Duodenal mucosa (tissue), 2 donors: ENCODE measurements at regions not wholly inside any gene's neighbourhood (a gene's known extent, or its start where the extent isn't known, plus 50 kb on each side); places are given as distances from the start of the nearest gene placed in this dataset.
"Not testable (repeated sequence)": the region's sequence is repeated elsewhere in the genome, so short reads cannot be mapped to it uniquely, and the experiment has no call there.

Source experiments
- H3K27ac ChIP-seq: one replicate; pipeline ENCODE4 v1.7.0; 2013; ENCODE audit warnings: low read depth, low read length
- H3K27me3 ChIP-seq, 2 donors: one replicate each; pipeline ENCODE4 v1.7.0; 2013; ENCODE audit warnings: low read length in 2 of 2, control low read depth in 1 of 2; ENCODE audit not compliant: insufficient read depth in 2 of 2, control insufficient read depth in 1 of 2
- H3K36me3 ChIP-seq, 2 donors: one replicate each; pipeline ENCODE4 v1.7.0; 2013; ENCODE audit warnings: low read length in 2 of 2, control low read depth in 1 of 2; ENCODE audit not compliant: insufficient read depth in 2 of 2, control insufficient read depth in 1 of 2
- H3K4me1 ChIP-seq, 2 donors: one replicate each; pipeline ENCODE4 v1.7.0; 2013; ENCODE audit warnings: low read length in 2 of 2, control low read depth in 1 of 2; ENCODE audit not compliant: insufficient read depth in 2 of 2, control insufficient read depth in 1 of 2
- H3K4me3 ChIP-seq, 2 donors: one replicate each; pipeline ENCODE4 v1.7.0; 2013; ENCODE audit warnings: low read length in 2 of 2, low read depth in 1 of 2
- H3K9ac ChIP-seq, 2 donors: one replicate each; pipeline ENCODE4 v1.7.0; 2013; ENCODE audit warnings: low read length in 2 of 2, low read depth in 1 of 2
- H3K9me3 ChIP-seq, 2 donors: one replicate each; pipeline ENCODE4 v1.7.0; 2013; ENCODE audit warnings: low read length in 2 of 2, control low read depth in 1 of 2; ENCODE audit not compliant: control insufficient read depth in 1 of 2

GRCh38 chr5:16987776-16988175 is 51.7 kb upstream of the MYO10 start:
- Histone ChIP-seq H3K27ac (no peak overlapping the region), H3K9me3 (no peaks in the 10 kb centered on the region), H3K9ac (no peak overlapping the region), H3K36me3 (no peaks in the 10 kb centered on the region), H3K27me3 (no peaks in the 10 kb centered on the region), H3K4me1 (peaks cover 0 to 5% of the 10 kb centered on the region in 2 donors), H3K4me3 (no peak overlapping the region)

DNA sequence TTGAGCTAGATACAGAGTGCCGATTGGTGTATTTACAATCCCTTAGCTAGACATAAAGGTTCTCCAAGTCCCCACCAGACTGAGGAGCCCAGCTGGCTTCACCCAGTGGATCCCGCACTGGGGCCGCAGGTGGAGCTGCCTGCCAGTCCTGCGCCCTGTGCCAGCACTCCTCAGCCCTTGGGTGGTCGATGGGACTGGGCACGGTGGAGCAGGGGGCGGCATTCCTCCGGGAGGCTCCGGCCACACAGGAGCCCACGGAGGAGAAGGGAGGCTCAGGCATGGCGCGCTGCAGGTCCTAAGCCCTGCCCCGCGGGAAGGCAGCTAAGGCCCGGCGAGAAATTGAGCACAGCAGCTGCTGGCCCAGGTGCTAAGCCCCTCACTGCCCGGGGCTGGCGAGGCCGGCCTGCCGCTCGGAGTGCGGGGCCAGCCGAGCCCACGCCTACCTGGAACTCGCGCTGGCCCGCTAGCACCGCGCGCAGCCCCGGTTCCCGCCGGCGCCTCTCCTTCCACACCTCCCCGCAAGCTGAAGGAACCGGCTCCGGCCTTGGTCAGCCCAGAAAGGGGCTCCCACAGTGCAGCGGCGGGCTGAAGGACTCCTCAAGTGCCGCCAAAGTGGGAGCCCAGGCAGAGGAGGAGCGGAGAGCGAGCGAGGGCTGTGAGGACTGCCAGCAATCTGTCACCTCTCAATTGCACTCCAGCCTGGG is 54.9 kb upstream of the MYO10 start:
- H3K9me3 ChIP-seq, H3K4me1 ChIP-seq, H3K27ac ChIP-seq, H3K4me3 ChIP-seq, H3K27me3 ChIP-seq, H3K9ac ChIP-seq, H3K36me3 ChIP-seq: not testable (repeated sequence)

DNA sequence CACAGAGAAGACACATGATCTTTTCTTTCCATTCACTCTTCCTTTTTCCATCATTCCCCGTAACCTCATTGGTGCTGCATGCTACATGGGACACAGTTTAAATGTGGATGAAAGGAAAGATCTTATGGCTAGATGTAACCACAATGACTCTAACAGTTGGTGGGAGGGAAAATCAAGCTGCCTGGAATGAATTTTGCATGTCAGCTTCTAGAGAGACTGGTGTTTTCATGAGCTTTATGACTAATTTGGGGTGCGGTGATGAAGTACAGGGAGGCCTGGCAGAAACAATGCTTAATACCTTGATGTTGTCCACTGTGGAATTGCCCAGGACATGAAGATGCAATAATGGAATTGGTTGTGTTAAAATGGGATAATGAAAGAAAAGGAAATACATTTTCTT is 55.9 kb upstream of the MYO10 start:
- no peaks in the 10 kb centered on the region for H3K27me3 ChIP-seq
- no peak overlapping the region for H3K9ac ChIP-seq
- H3K4me3 ChIP-seq, result no peak overlapping the region
- H3K4me1 ChIP-seq, result no peaks in the 10 kb centered on the region
- H3K9me3 ChIP-seq, result no peaks in the 10 kb centered on the region
- H3K36me3 ChIP-seq, result no peaks in the 10 kb centered on the region
- no peak overlapping the region for H3K27ac ChIP-seq

GRCh38 chr5:16992444-16992843 is 56.4 kb upstream of the MYO10 start:
- Histone ChIP-seq H3K27me3 (no peaks in the 10 kb centered on the region), H3K9ac (no peak overlapping the region), H3K4me1 (no peaks in the 10 kb centered on the region), H3K9me3 (no peaks in the 10 kb centered on the region), H3K36me3 (no peaks in the 10 kb centered on the region), H3K27ac (no peak overlapping the region), H3K4me3 (no peak overlapping the region)

- Histone ChIP-seq H3K9ac (no peak overlapping the region), H3K9me3 (no peaks in the 10 kb centered on the region), H3K4me3 (no peak overlapping the region), H3K27me3 (no peaks in the 10 kb centered on the region), H3K4me1 (no peaks in the 10 kb centered on the region), H3K36me3 (no peaks in the 10 kb centered on the region), H3K27ac (no peak overlapping the region)
Observed at GRCh38 chr5:16994565-16994964, 58.5 kb upstream of the MYO10 start.

GRCh38 chr5:16995372-16995771 is 59.3 kb upstream of the MYO10 start:
- H3K4me1 ChIP-seq, result no peaks in the 10 kb centered on the region
- no peaks in the 10 kb centered on the region for H3K9me3 ChIP-seq
- no peaks in the 10 kb centered on the region for H3K27me3 ChIP-seq
- H3K9ac ChIP-seq, result no peak overlapping the region
- H3K4me3 ChIP-seq, result no peak overlapping the region
- no peak overlapping the region for H3K27ac ChIP-seq
- no peaks in the 10 kb centered on the region for H3K36me3 ChIP-seq

DNA sequence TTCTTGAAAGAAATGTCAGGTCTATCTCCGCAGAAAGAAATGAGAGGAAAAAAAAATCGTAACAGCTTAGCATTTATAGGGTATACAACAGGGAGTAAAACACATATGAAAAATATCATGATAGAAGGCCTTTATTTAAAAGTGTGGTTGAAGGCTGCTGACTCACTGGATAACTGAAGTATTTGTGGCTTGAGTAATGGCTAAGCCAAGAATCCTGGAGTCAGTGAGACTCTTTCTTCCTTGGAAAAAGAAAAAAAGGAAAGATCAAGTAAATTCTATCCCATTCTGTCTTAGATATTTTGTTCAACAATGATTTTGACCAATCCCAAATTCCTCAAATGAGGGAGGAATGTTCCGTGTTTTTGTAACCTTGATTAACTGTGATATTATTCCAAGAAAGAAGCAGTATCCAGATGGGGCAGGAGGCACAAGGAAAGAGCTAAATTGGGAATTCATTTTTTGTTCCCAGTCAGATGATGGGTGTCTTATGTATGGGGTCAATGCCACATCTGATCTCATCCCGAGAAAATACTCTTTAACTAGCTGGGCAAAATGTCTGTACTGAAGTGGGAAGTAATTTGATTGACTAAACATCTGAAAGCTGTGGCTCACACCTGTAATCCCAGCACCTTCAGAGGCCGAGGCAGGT is 64.3 kb upstream of the MYO10 start:
- H3K27ac ChIP-seq, result no peak overlapping the region

GRCh38 chr5:17001428-17001827 is 65.3 kb upstream of the MYO10 start:
- no peaks in the 10 kb centered on the region for H3K4me1 ChIP-seq
- no peak overlapping the region for H3K9ac ChIP-seq
- no peaks in the 10 kb centered on the region for H3K9me3 ChIP-seq
- no peak overlapping the region for H3K27ac ChIP-seq
- no peaks in the 10 kb centered on the region for H3K36me3 ChIP-seq
- no peaks in the 10 kb centered on the region for H3K27me3 ChIP-seq
- H3K4me3 ChIP-seq, result no peak overlapping the region

More for the DNA sequence above, 64.3 kb upstream of the MYO10 start:
- Histone ChIP-seq H3K36me3 (no peaks in the 10 kb centered on the region), H3K4me3 (no peak overlapping the region), H3K9ac (no peak overlapping the region), H3K4me1 (no peaks in the 10 kb centered on the region), H3K27me3 (no peaks in the 10 kb centered on the region), H3K9me3 (no peaks in the 10 kb centered on the region)

GRCh38 chr5:17004441-17005106 is 68.5 kb upstream of the MYO10 start:
- no peaks in the 10 kb centered on the region for H3K4me1 ChIP-seq
- H3K27me3 ChIP-seq, result no peaks in the 10 kb centered on the region
- H3K9me3 ChIP-seq, result no peaks in the 10 kb centered on the region
- H3K4me3 ChIP-seq, result no peak overlapping the region
- H3K36me3 ChIP-seq, result no peaks in the 10 kb centered on the region
- H3K9ac ChIP-seq, result no peak overlapping the region
- H3K27ac ChIP-seq, result no peak overlapping the region

DNA sequence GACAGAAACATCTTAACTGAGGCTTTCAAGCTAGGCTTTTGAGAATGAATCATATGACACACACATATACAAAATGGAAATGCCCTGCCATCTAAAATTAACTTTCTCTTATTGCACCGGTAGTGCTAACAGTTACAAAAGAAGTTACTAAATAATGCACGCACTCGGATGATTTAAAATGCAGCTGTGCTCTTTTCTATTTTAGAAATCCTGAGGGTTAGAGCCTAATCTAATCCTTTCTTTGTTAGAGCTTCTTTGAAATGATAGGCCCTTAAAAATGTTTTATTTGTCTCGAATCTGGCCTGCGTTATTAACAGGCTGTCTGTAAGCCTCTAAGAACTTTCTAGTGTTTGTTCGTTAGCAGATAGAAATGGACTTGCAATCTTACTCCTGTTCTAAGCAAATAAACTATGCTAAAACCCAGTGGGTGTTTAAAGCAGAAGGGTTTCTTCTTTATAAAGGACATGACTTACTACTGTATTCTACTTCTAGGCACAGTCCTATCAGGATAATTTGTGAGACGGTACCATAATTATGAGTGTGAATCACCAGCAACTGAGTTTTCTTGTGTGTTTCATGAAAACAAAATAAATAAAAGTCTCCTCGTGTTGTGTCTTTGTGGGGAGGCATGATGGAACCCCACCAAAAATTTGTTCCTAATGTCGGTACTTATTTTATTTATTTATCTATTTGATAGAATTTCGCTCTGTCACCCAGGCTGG is 69.2 kb upstream of the MYO10 start:
- Histone ChIP-seq H3K27ac (no peak overlapping the region), H3K36me3 (no peaks in the 10 kb centered on the region), H3K4me3 (no peak overlapping the region), H3K27me3 (no peaks in the 10 kb centered on the region), H3K9ac (no peak overlapping the region), H3K4me1 (no peaks in the 10 kb centered on the region), H3K9me3 (no peaks in the 10 kb centered on the region)
